ENCODE measurements at regions not wholly inside any gene's neighbourhood (a gene's known extent, or its start where the extent isn't known, plus 50 kb on each side); places are given as distances from the start of the nearest gene placed in this dataset.

DNA sequence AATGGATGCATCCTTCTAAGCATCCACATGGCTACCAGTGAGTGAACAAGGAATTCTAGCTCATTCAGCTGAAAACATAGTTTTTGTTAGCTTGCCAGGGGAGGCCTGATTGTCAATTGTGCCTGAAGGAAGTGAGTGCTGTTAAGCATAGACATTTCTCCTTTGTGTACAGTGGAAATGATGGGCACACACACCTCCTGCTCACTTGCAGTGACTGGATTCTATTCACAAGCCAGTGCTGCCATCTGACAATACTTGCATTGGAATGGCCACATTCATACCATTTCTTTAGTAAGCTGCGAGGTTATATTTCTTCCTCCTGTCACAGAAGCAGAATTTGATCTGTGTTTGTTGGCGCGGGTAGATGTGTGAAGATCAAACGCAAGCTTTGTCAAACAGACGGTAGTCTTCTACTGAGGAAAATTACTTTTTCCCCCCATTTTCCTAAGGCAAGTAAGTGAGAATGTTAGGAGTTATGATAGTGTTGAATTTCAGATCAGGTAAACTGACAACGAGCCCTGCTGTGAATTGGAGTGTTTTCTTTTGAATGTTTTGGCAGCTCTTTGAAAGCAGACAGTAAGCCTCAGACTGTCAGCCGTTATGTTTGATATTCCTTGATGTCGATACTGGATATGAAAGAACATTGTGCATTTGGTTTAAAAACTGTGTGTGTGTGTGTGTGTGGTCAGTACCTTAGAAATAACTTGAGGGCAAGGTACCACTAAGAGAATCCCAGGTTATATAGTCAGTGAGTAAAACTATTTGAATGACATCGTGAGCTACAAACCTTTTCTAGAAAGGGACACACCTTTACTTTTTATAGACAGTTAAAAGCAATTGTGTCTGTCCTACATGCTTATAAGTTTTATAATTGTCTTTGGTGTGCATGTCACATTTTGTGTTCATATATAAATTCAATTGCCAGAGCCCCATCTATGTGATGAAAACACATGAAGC is 84.2 kb upstream of the BMP2 start:
- TF ChIP-seq POLR2A (IDR thresholded peaks at IDR 0.05), result no peak
- TF ChIP-seq, protein P1, sequence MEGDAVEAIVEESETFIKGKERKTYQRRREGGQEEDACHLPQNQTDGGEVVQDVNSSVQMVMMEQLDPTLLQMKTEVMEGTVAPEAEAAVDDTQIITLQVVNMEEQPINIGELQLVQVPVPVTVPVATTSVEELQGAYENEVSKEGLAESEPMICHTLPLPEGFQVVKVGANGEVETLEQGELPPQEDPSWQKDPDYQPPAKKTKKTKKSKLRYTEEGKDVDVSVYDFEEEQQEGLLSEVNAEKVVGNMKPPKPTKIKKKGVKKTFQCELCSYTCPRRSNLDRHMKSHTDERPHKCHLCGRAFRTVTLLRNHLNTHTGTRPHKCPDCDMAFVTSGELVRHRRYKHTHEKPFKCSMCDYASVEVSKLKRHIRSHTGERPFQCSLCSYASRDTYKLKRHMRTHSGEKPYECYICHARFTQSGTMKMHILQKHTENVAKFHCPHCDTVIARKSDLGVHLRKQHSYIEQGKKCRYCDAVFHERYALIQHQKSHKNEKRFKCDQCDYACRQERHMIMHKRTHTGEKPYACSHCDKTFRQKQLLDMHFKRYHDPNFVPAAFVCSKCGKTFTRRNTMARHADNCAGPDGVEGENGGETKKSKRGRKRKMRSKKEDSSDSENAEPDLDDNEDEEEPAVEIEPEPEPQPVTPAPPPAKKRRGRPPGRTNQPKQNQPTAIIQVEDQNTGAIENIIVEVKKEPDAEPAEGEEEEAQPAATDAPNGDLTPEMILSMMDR (IDR thresholded peaks at IDR 0.05), result no peak

Measured in breast epithelium (tissue), 3 donors.